Spinal cord (tissue), 9 donors: ENCODE measurements at regions not wholly inside any gene's neighbourhood (a gene's known extent, or its start where the extent isn't known, plus 50 kb on each side); places are given as distances from the start of the nearest gene placed in this dataset.
"Not testable (repeated sequence)": the region's sequence is repeated elsewhere in the genome, so short reads cannot be mapped to it uniquely, and the experiment has no call there.

Experiments
- DNase-seq, 6 donors: peaks; one replicate each; pipeline versions ENCODE4 v3.0.0 to v3.0.0-alpha.2; 2013 to 2015; ENCODE audit warnings: low spot score in 6 of 6, low read depth in 4 of 6
- H3K27ac ChIP-seq: one replicate; pipeline ENCODE4 v1.5.1; 2013; ENCODE audit warnings: low read depth, low read length, control low read depth
- H3K27me3 ChIP-seq: one replicate; pipeline ENCODE4 v1.6.1; 2013; ENCODE audit warnings: low read length; ENCODE audit not compliant: control insufficient read depth, insufficient read depth
- H3K36me3 ChIP-seq: one replicate; pipeline ENCODE4 v1.6.1; 2013; ENCODE audit warnings: low read length; ENCODE audit not compliant: control insufficient read depth, insufficient read depth
- H3K4me1 ChIP-seq: one replicate; pipeline ENCODE4 v1.6.1; 2013; ENCODE audit warnings: low read length; ENCODE audit not compliant: control insufficient read depth, insufficient read depth
- H3K4me3 ChIP-seq: one replicate; pipeline ENCODE4 v1.5.1; 2013; ENCODE audit warnings: low read depth, low read length, control low read depth
- H3K9me3 ChIP-seq: one replicate; pipeline ENCODE4 v1.6.1; 2013; ENCODE audit warnings: low read length; ENCODE audit not compliant: control insufficient read depth, insufficient read depth
- WGBS: methylation state at CpG from one replicate; pipeline ENCODE4 v1.1.5; 2013; ENCODE audit warnings: missing lambda C conversion rate; ENCODE audit not compliant: insufficient coverage; 5-methylcytosine and 5-hydroxymethylcytosine counted together
- donor health status: healthy.

DNA sequence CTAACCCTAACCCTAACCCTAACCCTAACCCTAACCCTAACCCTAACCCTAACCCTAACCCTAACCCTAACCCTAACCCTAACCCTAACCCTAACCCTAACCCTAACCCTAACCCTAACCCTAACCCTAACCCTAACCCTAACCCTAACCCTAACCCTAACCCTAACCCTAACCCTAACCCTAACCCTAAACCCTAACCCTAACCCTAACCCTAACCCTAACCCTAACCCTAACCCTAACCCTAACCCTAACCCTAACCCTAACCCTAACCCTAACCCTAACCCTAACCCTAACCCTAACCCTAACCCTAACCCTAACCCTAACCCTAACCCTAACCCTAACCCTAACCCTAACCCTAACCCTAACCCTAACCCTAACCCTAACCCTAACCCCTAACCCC, 80.6 kb upstream of the PLEKHG4B start:
- not testable (repeated sequence) for H3K27ac ChIP-seq, H3K4me3 ChIP-seq, DNase-seq, H3K9me3 ChIP-seq, H3K27me3 ChIP-seq, H3K36me3 ChIP-seq, H3K4me1 ChIP-seq

DNA sequence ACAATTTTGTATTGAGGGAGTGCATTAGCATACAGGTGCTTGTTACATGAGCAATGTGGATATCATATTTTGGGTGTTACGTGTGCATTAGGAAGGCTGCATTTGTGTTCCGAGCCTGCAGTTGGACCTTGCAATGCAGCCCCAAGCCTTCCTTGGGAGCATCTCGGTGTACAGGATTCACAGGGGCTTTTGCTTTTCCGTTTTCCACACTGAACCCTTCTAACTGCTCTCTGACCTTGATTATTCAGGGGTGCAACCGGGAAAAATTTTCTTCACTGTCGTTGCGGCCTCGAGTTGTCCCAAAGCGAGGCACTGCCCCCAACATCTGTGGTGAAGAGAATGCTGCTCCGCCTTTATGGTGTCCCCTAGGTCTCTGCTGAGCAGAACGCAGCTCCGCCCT, 80.1 kb upstream of the PLEKHG4B start:
- Histone ChIP-seq H3K27me3 (no peaks in the 10 kb centered on the region), H3K9me3 (no peaks in the 10 kb centered on the region), H3K36me3 (no peaks in the 10 kb centered on the region), H3K4me1 (no peaks in the 10 kb centered on the region), H3K4me3 (no peak overlapping the region), H3K27ac (no peak overlapping the region)
- whole genome bisulfite sequencing: 70% methylated on average over 12 of the region's 12 CpGs
- peak in 1 of 6 donors; percentile 22 for DNase-seq

DNA sequence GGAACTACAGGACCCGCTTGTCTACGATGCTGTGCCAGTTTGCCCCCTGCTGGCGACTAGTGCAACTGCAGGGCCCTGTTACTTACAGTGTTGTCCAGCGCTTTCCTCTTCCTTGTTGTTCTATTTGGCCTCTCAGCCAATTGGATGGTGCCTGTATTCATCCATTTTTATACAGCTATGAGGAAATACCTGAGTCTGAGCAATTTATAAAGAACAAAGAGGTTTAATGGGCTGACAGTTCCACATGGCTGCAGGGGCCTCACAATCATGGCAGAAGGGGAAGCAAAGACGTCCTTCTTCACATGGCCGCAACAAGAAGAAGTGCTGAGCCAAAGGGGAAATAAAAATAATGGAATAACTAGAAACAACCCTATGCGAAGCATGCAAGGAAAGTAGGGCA, 78.7 kb upstream of the PLEKHG4B start:
- WGBS: 14% methylated on average over 3 of the region's 7 CpGs
- DNase-seq: no peak
- Histone ChIP-seq H3K27me3 (no peaks in the 10 kb centered on the region), H3K4me3 (no peak overlapping the region), H3K9me3 (no peaks in the 10 kb centered on the region), H3K4me1 (no peaks in the 10 kb centered on the region), H3K36me3 (no peaks in the 10 kb centered on the region), H3K27ac (no peak overlapping the region)

DNA sequence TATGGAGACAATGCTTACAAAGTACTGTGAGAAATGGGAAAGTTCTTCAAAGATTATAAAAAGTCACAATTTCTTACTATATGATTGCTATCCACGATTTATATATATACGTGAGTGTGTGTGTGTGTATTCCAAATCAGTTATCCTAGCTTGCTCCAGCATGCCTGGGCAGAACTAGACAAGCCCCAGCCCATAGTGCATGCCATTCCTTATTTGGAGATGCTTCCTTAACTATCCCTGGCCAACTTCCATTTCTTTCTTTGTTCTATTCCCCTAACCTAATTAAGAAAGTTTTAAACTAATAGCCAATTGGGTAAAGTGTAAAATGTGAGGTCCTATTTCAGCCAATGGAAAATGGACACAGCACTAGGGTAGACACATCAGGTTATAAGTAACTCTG, 77.3 kb upstream of the PLEKHG4B start:
- H3K4me3 ChIP-seq, DNase-seq, H3K4me1 ChIP-seq, H3K36me3 ChIP-seq, H3K9me3 ChIP-seq, H3K27ac ChIP-seq, H3K27me3 ChIP-seq: not testable (repeated sequence)
- no CpG with 5 or more reads among the region's 2 CpGs for WGBS

DNA sequence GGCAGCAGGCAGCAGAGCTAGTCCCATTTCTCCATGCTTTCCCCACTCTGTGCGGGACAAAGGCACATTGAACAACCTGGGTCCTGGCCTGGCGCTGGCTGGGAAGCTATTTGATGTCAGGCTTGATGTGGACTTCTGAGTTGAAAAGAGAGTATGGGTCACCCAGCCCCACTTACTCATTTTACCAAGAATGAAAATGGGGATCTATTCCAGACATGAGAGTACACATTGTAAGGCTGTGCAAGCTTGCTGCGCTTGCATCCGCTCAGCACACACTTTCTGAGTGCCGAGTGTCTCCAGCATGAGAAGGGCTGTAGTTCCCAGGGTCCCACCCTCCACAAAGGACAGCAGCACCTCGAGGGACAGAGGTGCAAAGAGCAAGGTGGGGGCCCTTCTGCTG, 71.7 kb upstream of the PLEKHG4B start:
- H3K27me3 ChIP-seq, H3K27ac ChIP-seq, H3K9me3 ChIP-seq, H3K4me3 ChIP-seq, H3K36me3 ChIP-seq, DNase-seq, H3K4me1 ChIP-seq: not testable (repeated sequence)
- 82% methylated on average over 4 of the region's 6 CpGs for WGBS

DNA sequence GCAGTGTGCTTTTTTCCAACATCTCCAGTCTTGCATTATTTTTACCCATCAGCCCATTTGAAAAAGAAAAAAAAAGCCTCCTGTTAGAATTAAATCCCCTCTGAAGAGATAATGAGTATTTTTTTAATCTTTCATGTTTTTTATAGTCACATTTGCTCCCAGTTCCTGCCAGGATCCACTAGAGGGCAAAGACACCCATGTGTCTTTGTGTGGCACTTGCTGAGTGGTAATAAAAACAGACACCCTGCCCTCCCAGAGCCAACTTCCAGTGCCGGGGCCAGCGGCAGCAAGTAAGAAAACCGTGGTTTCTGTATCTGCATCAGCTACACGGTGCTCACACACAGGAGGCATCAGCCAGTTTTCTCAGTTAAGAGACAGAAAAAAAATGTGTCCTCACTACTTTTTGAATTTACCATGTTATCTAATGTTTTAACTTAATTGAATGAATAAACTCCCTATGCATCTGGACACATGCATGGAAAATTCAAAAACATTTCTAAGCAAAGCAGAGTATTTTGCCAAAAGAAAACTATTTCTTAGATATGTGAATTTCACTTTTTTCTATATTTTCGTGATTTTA, 70.2 kb upstream of the PLEKHG4B start:
- H3K9me3 ChIP-seq: no peaks in the 10 kb centered on the region
- H3K27me3 ChIP-seq: no peaks in the 10 kb centered on the region
- no peaks in the 10 kb centered on the region for H3K36me3 ChIP-seq
- H3K4me1 ChIP-seq: no peaks in the 10 kb centered on the region
- no CpG with 5 or more reads among the region's 5 CpGs for WGBS
- DNase-seq: peak in 2 of 6 donors; percentile 29
- H3K27ac ChIP-seq: no peak overlapping the region
- no peak overlapping the region for H3K4me3 ChIP-seq

DNA sequence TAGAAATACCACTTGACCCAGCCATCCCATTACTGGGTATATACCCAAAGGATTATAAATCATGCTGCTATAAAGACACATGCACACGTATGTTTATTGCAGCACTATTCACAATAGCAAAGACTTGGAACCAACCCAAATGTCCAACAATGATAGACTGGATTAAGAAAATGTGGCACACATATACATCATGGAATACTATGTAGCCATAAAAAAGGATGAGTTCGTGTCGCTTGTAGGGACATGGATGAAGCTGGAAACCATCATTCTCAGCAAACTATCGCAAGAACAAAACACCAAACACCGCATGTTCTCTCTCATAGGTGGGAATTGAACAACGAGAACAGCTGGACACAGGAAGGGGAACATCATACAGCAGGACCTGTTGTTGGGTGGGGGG, 68.1 kb upstream of the PLEKHG4B start:
- H3K9me3 ChIP-seq, H3K36me3 ChIP-seq, H3K4me3 ChIP-seq, H3K27ac ChIP-seq, H3K4me1 ChIP-seq, H3K27me3 ChIP-seq, DNase-seq: not testable (repeated sequence)
- no CpG with 5 or more reads among the region's 6 CpGs for WGBS

DNA sequence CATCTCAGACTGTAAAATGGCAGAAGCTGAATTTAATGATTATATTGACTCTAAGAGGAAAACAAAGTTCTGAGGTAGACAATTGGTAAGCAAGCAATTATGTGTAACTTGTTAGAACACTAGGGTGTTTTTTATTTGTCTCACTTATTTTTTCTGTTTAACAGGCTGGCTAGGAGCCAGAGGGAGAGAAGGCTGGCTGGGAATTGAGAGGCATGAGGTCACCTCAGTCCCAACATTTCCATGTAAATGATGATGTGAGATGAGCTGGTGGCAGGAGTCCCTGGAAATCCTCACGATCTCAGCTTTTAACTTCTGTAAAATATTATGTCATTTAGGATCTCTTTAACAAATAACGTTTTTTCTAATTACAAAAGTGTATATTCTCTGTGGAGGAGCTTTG, 66.9 kb upstream of the PLEKHG4B start:
- not testable (repeated sequence) for H3K4me1 ChIP-seq, H3K9me3 ChIP-seq, H3K4me3 ChIP-seq, H3K27ac ChIP-seq, H3K36me3 ChIP-seq, H3K27me3 ChIP-seq
- DNase-seq: peak in 1 of 6 donors; percentile 9
- no CpG with 5 or more reads among the region's 2 CpGs for WGBS

DNA sequence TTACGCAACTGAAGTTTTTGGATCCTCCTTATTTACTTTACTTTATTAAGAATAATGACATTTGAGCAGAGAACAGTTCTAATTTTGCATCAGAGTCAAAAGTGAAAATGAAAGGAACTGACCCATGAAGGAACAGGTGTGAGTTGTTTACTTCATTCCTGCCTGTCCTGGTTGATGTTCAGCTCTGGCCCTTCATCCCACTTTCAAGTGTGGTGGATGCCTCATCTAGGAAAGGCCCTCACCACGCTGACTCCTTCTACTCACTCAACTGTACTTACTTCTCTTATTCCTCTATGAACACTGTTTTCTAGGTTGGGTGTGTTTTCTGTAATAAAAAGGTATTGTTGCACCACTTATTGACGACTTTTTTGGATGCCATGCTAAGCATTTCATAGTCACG, 61.8 kb upstream of the PLEKHG4B start:
- Histone ChIP-seq H3K4me1 (no peaks in the 10 kb centered on the region), H3K9me3 (no peaks in the 10 kb centered on the region), H3K27ac (no peak overlapping the region), H3K36me3 (no peaks in the 10 kb centered on the region), H3K27me3 (peaks cover 4% of the 10 kb centered on the region), H3K4me3 (no peak overlapping the region)
- DNase-seq: no peak
- no CpG with 5 or more reads among the region's 4 CpGs for WGBS

DNA sequence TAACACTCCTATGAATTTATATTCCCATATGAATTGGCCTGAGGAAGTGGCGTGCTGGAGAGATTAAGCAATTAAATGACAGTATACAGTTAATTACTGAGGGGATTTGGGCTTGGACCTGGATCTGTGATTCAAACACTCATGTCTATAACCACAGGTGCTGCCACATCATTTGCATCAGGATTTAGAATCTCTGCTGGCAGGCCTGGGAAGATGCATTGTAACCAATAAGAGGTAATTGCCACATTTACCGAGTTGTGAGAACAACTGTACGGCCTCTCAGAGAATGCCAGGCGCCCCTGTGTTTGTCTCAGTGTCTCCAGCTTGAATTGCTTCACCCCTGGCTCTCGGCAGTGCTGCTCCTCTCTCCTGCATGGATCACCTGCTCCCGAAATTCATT, 61.4 kb upstream of the PLEKHG4B start:
- H3K4me1 ChIP-seq, H3K9me3 ChIP-seq, H3K4me3 ChIP-seq, H3K36me3 ChIP-seq, H3K27me3 ChIP-seq, DNase-seq, H3K27ac ChIP-seq: not testable (repeated sequence)
- WGBS: 52% methylated on average over 3 of the region's 6 CpGs
